Transverse colon (tissue), 4 donors: ENCODE measurements at regions not wholly inside any gene's neighbourhood (a gene's known extent, or its start where the extent isn't known, plus 50 kb on each side); places are given as distances from the start of the nearest gene placed in this dataset.

ENCODE experiments used
- CTCF ChIP-seq, 5 experiments: fragments of 200-600 bp in 3 of 5; fragments of 450-650 bp in 2 of 5; sonication (generic) in 3 of 5; IDR thresholded peaks; 1 replicate in 2 of 5; 2 replicates in 3 of 5; pipeline ENCODE4 v1.5.1; 2016 to 2017; ENCODE audit warnings: antibody characterized with exemption in 5 of 5, inconsistent platforms in 3 of 5, mild to moderate bottlenecking in 2 of 5, moderate library complexity in 1 of 5
- EP300 ChIP-seq: sonication (generic); formaldehyde crosslinking; IDR thresholded peaks from one replicate; pipeline ENCODE4 v1.6.1; 2017; ENCODE audit warnings: antibody characterized with exemption, low read depth
- POLR2A ChIP-seq: fragments of 450-650 bp; IDR thresholded peaks from one replicate; pipeline ENCODE4 v1.6.1; 2016; ENCODE audit warnings: antibody characterized with exemption, mild to moderate bottlenecking, moderate library complexity
- POLR2AphosphoS5 ChIP-seq, 3 donors: sonication (generic); formaldehyde crosslinking; IDR thresholded peaks; one replicate each; pipeline ENCODE4 v1.6.1; 2016; ENCODE audit warnings: antibody characterized with exemption in 3 of 3

- TF ChIP-seq CTCF (IDR thresholded peaks at IDR 0.05): no peak
- TF ChIP-seq EP300: no peak
- TF ChIP-seq POLR2A: no peak
- TF ChIP-seq POLR2AphosphoS5 (IDR thresholded peaks at IDR 0.05): no peak
Observed at GRCh38 chr1:58256546-58256945, 290.0 kb downstream of the OMA1 start.
